ENCODE measurements at regions not wholly inside any gene's neighbourhood (a gene's known extent, or its start where the extent isn't known, plus 50 kb on each side); places are given as distances from the start of the nearest gene placed in this dataset.

DNA sequence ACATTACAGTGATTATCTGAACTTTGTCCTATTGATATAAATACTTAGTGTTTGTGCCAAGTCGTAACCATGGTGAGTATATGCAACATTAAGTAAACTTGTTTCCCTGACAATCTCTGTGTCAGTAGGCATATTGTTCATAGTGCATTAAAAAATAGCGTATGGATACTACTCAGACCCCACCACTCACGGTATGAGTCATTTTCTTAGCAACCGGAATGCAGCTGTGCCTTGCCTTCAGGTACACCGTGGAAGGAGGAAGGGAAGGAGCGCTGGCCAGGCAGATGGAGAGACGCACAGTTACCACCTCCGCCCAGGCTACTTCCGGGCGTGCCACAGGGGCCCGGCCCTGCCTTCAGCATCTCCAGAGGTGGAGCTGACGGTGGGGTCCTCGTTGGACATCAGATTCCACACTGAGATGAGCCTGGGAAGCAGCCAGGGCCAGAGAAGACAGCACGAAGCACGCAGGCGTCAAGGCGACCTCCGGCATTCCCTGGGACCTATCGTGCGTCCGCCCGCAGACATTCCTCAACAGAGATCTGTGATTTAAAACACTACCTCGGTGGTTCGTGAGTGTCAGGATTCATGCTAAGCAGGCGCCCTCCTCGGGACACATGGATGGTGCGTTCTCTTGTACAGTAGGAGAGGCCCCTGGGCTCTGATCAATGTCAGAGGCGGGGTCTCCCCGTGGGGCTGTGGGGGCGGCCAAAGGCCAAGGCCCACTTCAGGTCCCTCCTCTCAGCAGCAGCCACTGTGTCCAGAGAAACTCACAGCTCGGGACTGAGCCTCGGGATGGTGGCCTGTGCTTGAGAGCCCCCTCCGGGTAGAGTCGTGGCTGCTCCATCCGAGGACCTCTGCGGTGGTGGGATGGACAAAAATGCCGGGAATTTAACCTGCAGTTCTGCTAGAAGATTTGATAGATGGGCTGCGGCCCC lies 82.2 kb upstream of the HDAC4 start (continued):
- TF ChIP-seq ZBTB48 (tag by site-specific recombination; IDR thresholded peaks at IDR 0.05) (no peak), ZNF280C (tag by site-specific recombination; IDR thresholded peaks at IDR 0.05) (no peak), ZNF114 (tag by site-specific recombination; IDR thresholded peaks at IDR 0.05) (no peak)

GRCh38 chr2:239479471-239479870 lies 78.7 kb upstream of the HDAC4 start:
- no peak for TF ChIP-seq ZNF10 (tag by site-specific recombination; IDR thresholded peaks at IDR 0.05)
- TF ChIP-seq ZBTB1 (tag by site-specific recombination; IDR thresholded peaks at IDR 0.05), result no peak
- TF ChIP-seq ZNF76 (tag by site-specific recombination; IDR thresholded peaks at IDR 0.05; ENCODE audit: borderline replicate concordance, low read depth), result no peak
- no peak for TF ChIP-seq ZNF2 (tag by site-specific recombination; IDR thresholded peaks at IDR 0.05)
- TF ChIP-seq ZNF558 (tag by site-specific recombination; IDR thresholded peaks at IDR 0.05), result no peak
- TF ChIP-seq ZNF211 (tag by site-specific recombination; IDR thresholded peaks at IDR 0.05; ENCODE audit: low read depth), result no peak
- TF ChIP-seq, protein P1, sequence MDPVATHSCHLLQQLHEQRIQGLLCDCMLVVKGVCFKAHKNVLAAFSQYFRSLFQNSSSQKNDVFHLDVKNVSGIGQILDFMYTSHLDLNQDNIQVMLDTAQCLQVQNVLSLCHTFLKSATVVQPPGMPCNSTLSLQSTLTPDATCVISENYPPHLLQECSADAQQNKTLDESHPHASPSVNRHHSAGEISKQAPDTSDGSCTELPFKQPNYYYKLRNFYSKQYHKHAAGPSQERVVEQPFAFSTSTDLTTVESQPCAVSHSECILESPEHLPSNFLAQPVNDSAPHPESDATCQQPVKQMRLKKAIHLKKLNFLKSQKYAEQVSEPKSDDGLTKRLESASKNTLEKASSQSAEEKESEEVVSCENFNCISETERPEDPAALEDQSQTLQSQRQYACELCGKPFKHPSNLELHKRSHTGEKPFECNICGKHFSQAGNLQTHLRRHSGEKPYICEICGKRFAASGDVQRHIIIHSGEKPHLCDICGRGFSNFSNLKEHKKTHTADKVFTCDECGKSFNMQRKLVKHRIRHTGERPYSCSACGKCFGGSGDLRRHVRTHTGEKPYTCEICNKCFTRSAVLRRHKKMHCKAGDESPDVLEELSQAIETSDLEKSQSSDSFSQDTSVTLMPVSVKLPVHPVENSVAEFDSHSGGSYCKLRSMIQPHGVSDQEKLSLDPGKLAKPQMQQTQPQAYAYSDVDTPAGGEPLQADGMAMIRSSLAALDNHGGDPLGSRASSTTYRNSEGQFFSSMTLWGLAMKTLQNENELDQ (tag by site-specific recombination; IDR thresholded peaks at IDR 0.05; ENCODE audit: low read depth), result no peak
- TF ChIP-seq PBX3 (CRISPR knock-in tag; IDR thresholded peaks at IDR 0.05), result no peak
- no peak for TF ChIP-seq FEZF1 (tag by site-specific recombination; IDR thresholded peaks at IDR 0.05)
- no peak for TF ChIP-seq ZNF645 (tag by site-specific recombination; IDR thresholded peaks at IDR 0.05)
- no peak for TF ChIP-seq ZNF423 (tag by site-specific recombination; IDR thresholded peaks at IDR 0.05)
- no peak for TF ChIP-seq ZNF654 (tag by site-specific recombination; IDR thresholded peaks at IDR 0.05; ENCODE audit: low read depth)
- TF ChIP-seq ZNF354C (tag by site-specific recombination; IDR thresholded peaks at IDR 0.05; ENCODE audit: borderline replicate concordance, low read depth), result no peak
- TF ChIP-seq ZEB2 (tag by site-specific recombination; IDR thresholded peaks at IDR 0.05), result no peak
- no peak for TF ChIP-seq RBAK (tag by site-specific recombination; IDR thresholded peaks at IDR 0.05)
- TF ChIP-seq ZNF791 (tag by site-specific recombination; IDR thresholded peaks at IDR 0.05), result no peak
- TF ChIP-seq ZNF274 (IDR thresholded peaks at IDR 0.05; ENCODE audit: low read length), result no peak
- TF ChIP-seq ZNF274 (tag by site-specific recombination; IDR thresholded peaks at IDR 0.05; ENCODE audit: borderline replicate concordance), result no peak
- no peak for TF ChIP-seq ZIC2 (tag by site-specific recombination; IDR thresholded peaks at IDR 0.05)
- no peak for TF ChIP-seq ZNF112 (tag by site-specific recombination; IDR thresholded peaks at IDR 0.05)
- Histone ChIP-seq H3K36me3 (ENCODE audit: control insufficient read depth in 2 of 2, insufficient read depth in 1 of 2, low read length in 2 of 2) (no peaks in the 10 kb centered on the region), H3K9me3 (ENCODE audit: control insufficient read depth, insufficient read depth, low read depth, low read length) (no peaks in the 10 kb centered on the region), H3K27ac (ENCODE audit: extremely low read depth, low read depth, low read length) (no peak overlapping the region), H3K4me3 (ENCODE audit: low read depth, low read length) (no peak overlapping the region), H3K4me1 (ENCODE audit: control insufficient read depth, insufficient read depth, low read length) (no peaks in the 10 kb centered on the region)
- CTCF ChIA-PET, result no interaction called here
- POLR2A ChIA-PET, result no interaction called here

Data from HEK293 (cell line).